Mesendoderm (in vitro differentiated cells): ENCODE measurements at regions not wholly inside any gene's neighbourhood (a gene's known extent, or its start where the extent isn't known, plus 50 kb on each side); places are given as distances from the start of the nearest gene placed in this dataset.
"Not testable (repeated sequence)": the region's sequence is repeated elsewhere in the genome, so short reads cannot be mapped to it uniquely, and the experiment has no call there.

Experiments
- DNase-seq: peaks from one replicate; pipeline ENCODE4 v3.0.0; 2013
- H2AK5ac ChIP-seq: 2 replicates; pipeline ENCODE4 v1.6.1; 2013; ENCODE audit warnings: low read length, inconsistent platforms
- H2BK120ac ChIP-seq: 2 replicates; pipeline ENCODE4 v1.6.1; 2013; ENCODE audit warnings: low read depth, mild to moderate bottlenecking, low read length, moderate library complexity, mixed read lengths
- H2BK15ac ChIP-seq: replicated peaks from 2 replicates; pipeline ENCODE4 v1.6.1; 2013; ENCODE audit warnings: low read depth, mild to moderate bottlenecking, moderate library complexity
- H2BK5ac ChIP-seq: 2 replicates; pipeline ENCODE4 v1.6.1; 2013; ENCODE audit warnings: low read length, inconsistent platforms
- H3K18ac ChIP-seq: 2 replicates; pipeline ENCODE4 v1.6.1; 2013; ENCODE audit warnings: mild to moderate bottlenecking, low read length, mixed read lengths
- H3K23ac ChIP-seq: one replicate; pipeline ENCODE4 v1.6.1; 2013; ENCODE audit warnings: low read length
- H3K27ac ChIP-seq: 2 replicates; pipeline ENCODE4 v1.5.1; 2013; ENCODE audit warnings: low read depth, mild to moderate bottlenecking, inconsistent platforms, low read length, moderate library complexity
- H3K27me3 ChIP-seq: 2 replicates; pipeline ENCODE4 v1.6.1; 2013; ENCODE audit warnings: low read length, control low read depth, mild to moderate bottlenecking, inconsistent platforms; ENCODE audit not compliant: insufficient read depth, poor library complexity
- H3K36me3 ChIP-seq: 2 replicates; pipeline ENCODE4 v1.6.1; 2013; ENCODE audit warnings: low read length, inconsistent platforms; ENCODE audit not compliant: control insufficient read depth, insufficient read depth
- H3K4ac ChIP-seq: one replicate; pipeline ENCODE4 v1.6.1; 2013; ENCODE audit warnings: low read depth, mild to moderate bottlenecking, low read length, moderate library complexity
- H3K4me1 ChIP-seq: 2 replicates; pipeline ENCODE4 v1.6.1; 2013; ENCODE audit warnings: low read depth, low read length, inconsistent platforms; ENCODE audit not compliant: control insufficient read depth
- H3K4me2 ChIP-seq: 2 replicates; pipeline ENCODE4 v1.6.1; 2013; ENCODE audit warnings: low read length
- H3K4me3 ChIP-seq: 2 replicates; pipeline ENCODE4 v1.5.1; 2013; ENCODE audit warnings: mild to moderate bottlenecking, low read length
- H3K56ac ChIP-seq: one replicate; pipeline ENCODE4 v1.6.1; 2013; ENCODE audit warnings: low read length
- H3K79me1 ChIP-seq: 2 replicates; pipeline ENCODE4 v1.6.1; 2013; ENCODE audit warnings: low read length, inconsistent platforms
- H3K79me2 ChIP-seq: 2 replicates; pipeline ENCODE4 v1.6.1; 2013; ENCODE audit warnings: mild to moderate bottlenecking, low read length; ENCODE audit not compliant: control insufficient read depth, insufficient read depth
- H3K9ac ChIP-seq: 2 replicates; pipeline ENCODE4 v1.6.1; 2013; ENCODE audit warnings: low read length, inconsistent platforms
- H4K5ac ChIP-seq: one replicate; pipeline ENCODE4 v1.6.1; 2013; ENCODE audit warnings: low read length
- H4K8ac ChIP-seq: one replicate; pipeline ENCODE4 v1.6.1; 2013; ENCODE audit warnings: low read depth, mild to moderate bottlenecking, control low read depth, low read length, moderate library complexity
- WGBS: extraction: QIAGEN DNeasy Blood & Tissue Kit; methylation state at CpG from one replicate; pipeline ENCODE4 v1.1.7; 2013; ENCODE audit warnings: low lambda C conversion rate, missing lambda C conversion rate; ENCODE audit not compliant: insufficient coverage; ENCODE audit errors: extremely low coverage; 5-methylcytosine and 5-hydroxymethylcytosine counted together

- no peak for DNase-seq
- no peaks in the 10 kb centered on the region for H3K4me1 ChIP-seq
- H3K23ac ChIP-seq, result no peak overlapping the region
- no CpG with 5 or more reads among the region's 4 CpGs for WGBS
- no peak overlapping the region for H3K27ac ChIP-seq
- H3K4me3 ChIP-seq, result no peak overlapping the region
- H3K27me3 ChIP-seq, result no peaks in the 10 kb centered on the region
- H3K4me2 ChIP-seq, result no peak overlapping the region
- H3K79me2 ChIP-seq, result no peaks in the 10 kb centered on the region
- H4K8ac ChIP-seq, result no peak overlapping the region
- no peak overlapping the region for H2AK5ac ChIP-seq
- no peak overlapping the region for H2BK120ac ChIP-seq
- no peaks in the 10 kb centered on the region for H3K79me1 ChIP-seq
- no peak overlapping the region for H2BK15ac ChIP-seq
- H3K18ac ChIP-seq, result no peak overlapping the region
- H3K56ac ChIP-seq, result no peak overlapping the region
- no peaks in the 10 kb centered on the region for H3K36me3 ChIP-seq
- H3K9ac ChIP-seq, result no peak overlapping the region
- H3K4ac ChIP-seq, result no peak overlapping the region
- no peak overlapping the region for H4K5ac ChIP-seq
- no peak overlapping the region for H2BK5ac ChIP-seq
These were observed 141.1 kb upstream of the PTPRG start for GRCh38 chr3:61420136-61420759.

- Histone ChIP-seq H3K4me1 (no peaks in the 10 kb centered on the region), H3K79me1 (no peaks in the 10 kb centered on the region), H3K4ac (no peak overlapping the region), H3K9ac (no peak overlapping the region), H4K8ac (no peak overlapping the region), H3K56ac (no peak overlapping the region), H3K4me3 (no peak overlapping the region), H3K4me2 (no peak overlapping the region), H2BK5ac (no peak overlapping the region), H3K27me3 (no peaks in the 10 kb centered on the region), H4K5ac (no peak overlapping the region), H2BK15ac (no peak overlapping the region), H2BK120ac (no peak overlapping the region), H3K27ac (no peak overlapping the region), H3K79me2 (no peaks in the 10 kb centered on the region), H3K23ac (no peak overlapping the region), H3K36me3 (no peaks in the 10 kb centered on the region), H2AK5ac (no peak overlapping the region), H3K18ac (no peak overlapping the region)
- no peak for DNase-seq
- no CpG with 5 or more reads among the region's 1 CpG for WGBS
These were observed 138.3 kb upstream of the PTPRG start for GRCh38 chr3:61422945-61423673.

GRCh38 chr3:61425356-61425755 is 136.0 kb upstream of the PTPRG start:
- H3K79me2 ChIP-seq, result no peaks in the 10 kb centered on the region
- no peaks in the 10 kb centered on the region for H3K27me3 ChIP-seq
- no peaks in the 10 kb centered on the region for H3K36me3 ChIP-seq
- H3K4me1 ChIP-seq, result no peaks in the 10 kb centered on the region
- no peak overlapping the region for H2BK120ac ChIP-seq
- no peak overlapping the region for H2AK5ac ChIP-seq
- no peak overlapping the region for H2BK5ac ChIP-seq
- H3K9ac ChIP-seq, result no peak overlapping the region
- H4K5ac ChIP-seq, result no peak overlapping the region
- WGBS, result no CpG with 5 or more reads among the region's 4 CpGs
- DNase-seq, result peak; percentile 21
- no peak overlapping the region for H3K23ac ChIP-seq
- H3K56ac ChIP-seq, result no peak overlapping the region
- H4K8ac ChIP-seq, result no peak overlapping the region
- no peak overlapping the region for H2BK15ac ChIP-seq
- no peaks in the 10 kb centered on the region for H3K79me1 ChIP-seq
- H3K4ac ChIP-seq, result no peak overlapping the region
- no peak overlapping the region for H3K4me2 ChIP-seq
- no peak overlapping the region for H3K27ac ChIP-seq
- no peak overlapping the region for H3K18ac ChIP-seq
- H3K4me3 ChIP-seq, result no peak overlapping the region

- H4K5ac ChIP-seq, result no peak overlapping the region
- H3K4ac ChIP-seq, result no peak overlapping the region
- no peaks in the 10 kb centered on the region for H3K27me3 ChIP-seq
- no peak overlapping the region for H3K9ac ChIP-seq
- H3K36me3 ChIP-seq, result no peaks in the 10 kb centered on the region
- no peaks in the 10 kb centered on the region for H3K79me1 ChIP-seq
- H2BK120ac ChIP-seq, result no peak overlapping the region
- no peak overlapping the region for H3K4me2 ChIP-seq
- no peaks in the 10 kb centered on the region for H3K4me1 ChIP-seq
- no peak overlapping the region for H3K18ac ChIP-seq
- H3K56ac ChIP-seq, result no peak overlapping the region
- H4K8ac ChIP-seq, result no peak overlapping the region
- no peak overlapping the region for H2BK5ac ChIP-seq
- no peak overlapping the region for H3K23ac ChIP-seq
- no CpG with 5 or more reads among the region's 12 CpGs for WGBS
- DNase-seq, result no peak
- no peak overlapping the region for H3K27ac ChIP-seq
- H2BK15ac ChIP-seq, result no peak overlapping the region
- no peaks in the 10 kb centered on the region for H3K79me2 ChIP-seq
- no peak overlapping the region for H2AK5ac ChIP-seq
- no peak overlapping the region for H3K4me3 ChIP-seq
These were observed 132.3 kb upstream of the PTPRG start for GRCh38 chr3:61429106-61429505.

- not testable (repeated sequence) for H2BK5ac ChIP-seq, H3K18ac ChIP-seq, H3K23ac ChIP-seq, H2BK15ac ChIP-seq, H3K4ac ChIP-seq, DNase-seq, H3K4me1 ChIP-seq, H3K36me3 ChIP-seq, H3K27me3 ChIP-seq, H3K4me3 ChIP-seq, H4K5ac ChIP-seq, H3K79me2 ChIP-seq, H3K56ac ChIP-seq, H2AK5ac ChIP-seq, H3K27ac ChIP-seq, H4K8ac ChIP-seq, H3K79me1 ChIP-seq, H3K9ac ChIP-seq, H2BK120ac ChIP-seq, H3K4me2 ChIP-seq
- WGBS, result no CpG with 5 or more reads among the region's 28 CpGs
These were observed 126.5 kb upstream of the PTPRG start for GRCh38 chr3:61434901-61435300.

GRCh38 chr3:61435361-61435760 is 126.0 kb upstream of the PTPRG start:
- not testable (repeated sequence) for DNase-seq, H3K36me3 ChIP-seq, H3K9ac ChIP-seq, H2BK120ac ChIP-seq, H3K79me1 ChIP-seq, H3K4me1 ChIP-seq, H2AK5ac ChIP-seq, H3K79me2 ChIP-seq, H3K18ac ChIP-seq, H2BK15ac ChIP-seq, H4K8ac ChIP-seq, H3K23ac ChIP-seq, H3K4ac ChIP-seq, H3K27me3 ChIP-seq, H4K5ac ChIP-seq, H3K4me3 ChIP-seq, H3K56ac ChIP-seq, H2BK5ac ChIP-seq, H3K4me2 ChIP-seq, H3K27ac ChIP-seq
- WGBS, result no CpG with 5 or more reads among the region's 20 CpGs
